PC-3 (cell line): ENCODE measurements at regions not wholly inside any gene's neighbourhood (a gene's known extent, or its start where the extent isn't known, plus 50 kb on each side); places are given as distances from the start of the nearest gene placed in this dataset.

ENCODE experiments used
- EZH2 ChIP-seq: fragments of 300-600 bp; sonication (generic); IDR thresholded peaks from one replicate; pipeline ENCODE4 v1.6.1; 2017; ENCODE audit warnings: antibody characterized with exemption, mild to moderate bottlenecking, low read length; ENCODE audit not compliant: unreplicated experiment
- TF ChIP-seq, protein P1 (sequence below): fragments of 300-600 bp; sonication (generic); conservative IDR thresholded peaks from 2 replicates; pipeline ENCODE4 v1.5.1; 2017; ENCODE audit warnings: antibody characterized with exemption, low read depth, mild to moderate bottlenecking, low read length

DNA sequence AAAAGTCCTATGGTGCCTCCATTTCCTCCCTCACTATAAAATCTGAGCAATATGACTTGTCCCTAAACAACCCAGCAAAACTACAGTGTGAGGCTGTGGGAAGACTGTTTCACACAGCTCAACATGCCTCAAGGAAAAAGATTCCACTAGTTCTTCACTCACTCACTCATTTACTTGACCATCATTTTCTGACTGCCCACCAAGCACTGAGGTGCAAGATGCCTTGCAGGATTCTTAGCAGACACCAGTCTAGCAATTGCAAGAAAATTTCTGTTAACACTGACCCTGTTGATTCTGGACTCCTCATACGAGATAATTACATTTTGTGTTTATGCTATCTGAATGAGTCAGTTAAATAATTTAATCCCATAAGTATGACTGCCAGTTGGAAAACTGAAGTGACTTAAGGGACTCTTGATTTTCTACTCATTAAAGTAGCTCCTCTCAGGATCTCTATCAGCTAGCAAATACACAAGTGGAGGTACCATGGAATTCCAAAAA lies 51.9 kb upstream of the PCBP1 start:
- TF ChIP-seq, protein P1, sequence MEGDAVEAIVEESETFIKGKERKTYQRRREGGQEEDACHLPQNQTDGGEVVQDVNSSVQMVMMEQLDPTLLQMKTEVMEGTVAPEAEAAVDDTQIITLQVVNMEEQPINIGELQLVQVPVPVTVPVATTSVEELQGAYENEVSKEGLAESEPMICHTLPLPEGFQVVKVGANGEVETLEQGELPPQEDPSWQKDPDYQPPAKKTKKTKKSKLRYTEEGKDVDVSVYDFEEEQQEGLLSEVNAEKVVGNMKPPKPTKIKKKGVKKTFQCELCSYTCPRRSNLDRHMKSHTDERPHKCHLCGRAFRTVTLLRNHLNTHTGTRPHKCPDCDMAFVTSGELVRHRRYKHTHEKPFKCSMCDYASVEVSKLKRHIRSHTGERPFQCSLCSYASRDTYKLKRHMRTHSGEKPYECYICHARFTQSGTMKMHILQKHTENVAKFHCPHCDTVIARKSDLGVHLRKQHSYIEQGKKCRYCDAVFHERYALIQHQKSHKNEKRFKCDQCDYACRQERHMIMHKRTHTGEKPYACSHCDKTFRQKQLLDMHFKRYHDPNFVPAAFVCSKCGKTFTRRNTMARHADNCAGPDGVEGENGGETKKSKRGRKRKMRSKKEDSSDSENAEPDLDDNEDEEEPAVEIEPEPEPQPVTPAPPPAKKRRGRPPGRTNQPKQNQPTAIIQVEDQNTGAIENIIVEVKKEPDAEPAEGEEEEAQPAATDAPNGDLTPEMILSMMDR: no peak
- no peak for TF ChIP-seq EZH2
